Kidney epithelial cell (primary cell): ENCODE measurements at regions not wholly inside any gene's neighbourhood (a gene's known extent, or its start where the extent isn't known, plus 50 kb on each side); places are given as distances from the start of the nearest gene placed in this dataset.

ENCODE experiments used
- DNase-seq: peaks from one replicate; pipeline ENCODE4 v3.0.0-alpha.2; 2010; ENCODE audit warnings: low read depth
- H3K27me3 ChIP-seq: 2 replicates; pipeline ENCODE4 v1.6.0; 2011; ENCODE audit warnings: low read length; ENCODE audit not compliant: control insufficient read depth, insufficient read depth
- H3K36me3 ChIP-seq: 2 replicates; pipeline ENCODE4 v1.5.1; 2011; ENCODE audit warnings: low read length; ENCODE audit not compliant: control insufficient read depth, insufficient read depth
- H3K4me3 ChIP-seq: 2 replicates; pipeline ENCODE4 v1.5.1; 2011; ENCODE audit warnings: low read depth, mild to moderate bottlenecking, control low read depth, low read length
- TF ChIP-seq, protein P1 (sequence below): IDR thresholded peaks from 2 replicates; pipeline ENCODE4 v1.5.1; 2011; ENCODE audit warnings: mild to moderate bottlenecking, moderate library complexity, low read length, control low read depth, inconsistent platforms; ENCODE audit not compliant: insufficient read depth, poor library complexity, severe bottlenecking

DNA sequence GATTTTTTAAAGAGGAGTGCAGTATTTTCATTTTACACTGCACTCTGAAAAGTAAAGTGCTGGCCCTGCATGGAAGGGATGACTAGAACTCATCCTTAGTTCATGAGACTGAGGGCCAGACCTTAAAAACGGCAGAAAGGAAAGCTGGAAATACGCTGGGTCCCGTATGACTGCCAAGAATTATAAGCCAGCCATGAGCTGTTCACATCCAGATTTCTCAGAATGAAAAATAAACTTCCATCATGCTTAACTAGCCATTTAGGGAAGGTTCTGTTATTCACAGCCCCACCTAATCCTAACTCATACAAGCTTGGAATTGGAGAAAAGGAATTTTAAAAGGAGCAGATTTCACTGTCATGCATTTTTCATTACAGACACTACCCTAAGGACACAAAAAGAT is 894.4 kb downstream of the FAT4 start:
- Histone ChIP-seq H3K36me3 (no peaks in the 10 kb centered on the region), H3K4me3 (no peak overlapping the region), H3K27me3 (no peaks in the 10 kb centered on the region)
- TF ChIP-seq, protein P1, sequence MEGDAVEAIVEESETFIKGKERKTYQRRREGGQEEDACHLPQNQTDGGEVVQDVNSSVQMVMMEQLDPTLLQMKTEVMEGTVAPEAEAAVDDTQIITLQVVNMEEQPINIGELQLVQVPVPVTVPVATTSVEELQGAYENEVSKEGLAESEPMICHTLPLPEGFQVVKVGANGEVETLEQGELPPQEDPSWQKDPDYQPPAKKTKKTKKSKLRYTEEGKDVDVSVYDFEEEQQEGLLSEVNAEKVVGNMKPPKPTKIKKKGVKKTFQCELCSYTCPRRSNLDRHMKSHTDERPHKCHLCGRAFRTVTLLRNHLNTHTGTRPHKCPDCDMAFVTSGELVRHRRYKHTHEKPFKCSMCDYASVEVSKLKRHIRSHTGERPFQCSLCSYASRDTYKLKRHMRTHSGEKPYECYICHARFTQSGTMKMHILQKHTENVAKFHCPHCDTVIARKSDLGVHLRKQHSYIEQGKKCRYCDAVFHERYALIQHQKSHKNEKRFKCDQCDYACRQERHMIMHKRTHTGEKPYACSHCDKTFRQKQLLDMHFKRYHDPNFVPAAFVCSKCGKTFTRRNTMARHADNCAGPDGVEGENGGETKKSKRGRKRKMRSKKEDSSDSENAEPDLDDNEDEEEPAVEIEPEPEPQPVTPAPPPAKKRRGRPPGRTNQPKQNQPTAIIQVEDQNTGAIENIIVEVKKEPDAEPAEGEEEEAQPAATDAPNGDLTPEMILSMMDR: no peak
- no peak for DNase-seq

DNA sequence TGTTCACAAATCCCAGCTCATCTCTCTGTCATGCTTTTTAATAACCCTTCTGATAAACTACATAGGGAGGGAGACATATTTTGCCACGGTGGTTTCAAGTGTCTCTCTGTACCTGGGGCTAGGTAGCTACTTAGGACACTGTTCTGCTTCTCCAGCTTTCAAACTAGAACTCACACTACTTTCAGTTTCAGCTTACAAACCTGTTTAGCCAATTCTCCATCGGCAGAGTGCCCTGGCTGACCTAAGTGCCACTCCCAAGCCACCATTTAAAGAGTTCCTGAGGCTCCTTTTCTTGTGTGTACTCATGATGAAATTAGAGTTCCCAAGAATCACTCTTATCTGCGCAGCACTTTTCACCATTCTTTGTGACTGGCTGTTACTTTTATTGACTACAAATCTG is 899.2 kb downstream of the FAT4 start:
- Histone ChIP-seq H3K27me3 (no peaks in the 10 kb centered on the region), H3K4me3 (no peak overlapping the region), H3K36me3 (no peaks in the 10 kb centered on the region)
- TF ChIP-seq, protein P1: no peak
- no peak for DNase-seq

DNA sequence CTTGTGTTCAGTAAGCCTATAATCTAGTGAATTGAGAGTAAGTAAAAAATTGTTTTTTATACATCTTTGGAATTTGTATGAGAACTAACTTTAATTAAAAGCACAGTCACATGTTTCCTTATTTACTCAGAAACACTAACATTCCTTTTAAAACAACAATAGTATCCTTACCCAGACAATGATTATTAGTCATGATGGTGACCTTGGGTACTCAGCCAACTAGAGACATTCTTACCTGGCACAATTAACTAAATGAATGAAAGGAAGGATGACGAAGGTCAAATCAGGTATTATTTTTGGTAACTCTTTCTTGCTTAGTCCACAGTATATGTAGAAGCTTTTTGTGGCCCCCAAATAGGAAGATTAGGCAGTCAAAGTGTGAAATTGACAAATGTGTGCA is 901.0 kb downstream of the FAT4 start:
- TF ChIP-seq, protein P1: no peak
- H3K4me3 ChIP-seq: no peak overlapping the region
- no peaks in the 10 kb centered on the region for H3K27me3 ChIP-seq
- no peaks in the 10 kb centered on the region for H3K36me3 ChIP-seq
- DNase-seq: no peak

DNA sequence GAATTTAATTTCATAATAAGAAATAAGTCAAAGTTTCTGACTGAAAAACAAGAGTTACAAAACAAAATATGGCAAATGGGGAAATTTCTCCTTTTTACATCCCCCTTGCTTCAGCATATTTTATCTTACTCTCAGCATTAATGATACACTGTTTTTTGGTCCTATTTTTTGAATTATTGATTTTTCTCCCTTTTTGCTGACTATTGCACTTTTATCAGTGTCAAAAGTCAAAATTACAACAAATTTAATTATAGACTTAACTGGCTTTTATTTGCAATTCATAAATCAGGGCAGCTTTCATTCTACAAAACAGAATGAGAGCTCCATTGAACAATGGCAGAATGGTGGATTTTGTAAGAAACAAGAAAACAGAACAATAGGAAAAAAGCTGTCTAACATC is 901.9 kb downstream of the FAT4 start:
- Histone ChIP-seq H3K4me3 (no peak overlapping the region), H3K36me3 (no peaks in the 10 kb centered on the region), H3K27me3 (no peaks in the 10 kb centered on the region)
- TF ChIP-seq, protein P1: no peak
- DNase-seq: no peak

DNA sequence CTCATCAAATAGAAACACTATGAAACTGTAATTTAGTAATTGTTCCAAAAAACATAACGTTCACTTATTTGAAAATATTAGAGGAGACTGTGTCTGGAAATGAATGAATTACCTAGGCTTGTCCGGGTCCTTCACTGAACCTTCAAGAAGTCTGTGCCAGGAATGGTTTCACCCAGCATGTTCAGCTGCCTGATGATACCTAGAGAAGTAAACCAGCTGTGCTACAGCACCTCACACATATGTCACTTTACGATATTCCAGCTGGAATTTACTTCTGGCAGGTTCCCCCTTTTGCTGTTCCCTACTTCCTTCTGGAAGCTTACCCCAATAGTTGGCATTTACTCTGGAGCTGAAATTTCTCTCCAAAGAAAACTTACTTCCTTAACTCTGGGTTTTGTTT is 906.5 kb downstream of the FAT4 start:
- Histone ChIP-seq H3K4me3 (no peak overlapping the region), H3K27me3 (no peaks in the 10 kb centered on the region), H3K36me3 (no peaks in the 10 kb centered on the region)
- TF ChIP-seq, protein P1: no peak
- no peak for DNase-seq

DNA sequence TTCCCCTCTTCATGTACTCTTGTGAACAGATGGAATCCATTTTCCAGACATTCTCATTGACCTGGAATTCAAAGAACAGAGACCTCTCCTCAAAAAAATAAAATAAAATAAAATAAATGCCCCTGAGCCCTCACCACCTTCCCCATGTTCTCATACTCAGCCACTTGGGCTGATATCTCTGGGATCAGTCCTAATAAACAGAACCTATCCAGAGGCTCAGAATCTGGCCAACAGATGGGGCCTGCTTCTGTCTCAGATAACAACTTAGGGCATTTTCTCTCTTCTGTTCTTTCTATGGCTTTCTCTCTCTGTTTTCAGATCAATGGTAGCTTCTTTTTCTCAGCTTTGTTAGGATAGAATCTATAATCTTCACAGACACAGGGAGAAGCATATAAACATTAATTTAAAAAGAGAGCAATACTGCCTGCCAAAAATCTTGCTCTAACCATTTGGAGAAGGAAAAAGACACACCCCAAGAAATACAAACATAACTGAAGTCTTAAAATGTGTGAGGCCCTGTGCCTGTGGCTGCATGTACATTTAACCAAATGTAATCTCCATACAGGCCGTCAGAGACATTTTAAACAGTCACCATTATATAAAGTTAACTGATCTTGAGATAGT is 907.1 kb downstream of the FAT4 start:
- no peaks in the 10 kb centered on the region for H3K27me3 ChIP-seq
- TF ChIP-seq, protein P1: no peak
- H3K4me3 ChIP-seq: no peak overlapping the region
- no peaks in the 10 kb centered on the region for H3K36me3 ChIP-seq
- no peak for DNase-seq
